Lung microvascular endothelial cell (primary cell): ENCODE measurements at regions not wholly inside any gene's neighbourhood (a gene's known extent, or its start where the extent isn't known, plus 50 kb on each side); places are given as distances from the start of the nearest gene placed in this dataset.
"Not testable (repeated sequence)": the region's sequence is repeated elsewhere in the genome, so short reads cannot be mapped to it uniquely, and the experiment has no call there.

Experiments
- DNase-seq, 2 donors: peaks; one replicate each; pipeline versions ENCODE4 v3.0.0 to v3.0.0-alpha.2; 2010; ENCODE audit warnings: low read depth in 2 of 2

DNA sequence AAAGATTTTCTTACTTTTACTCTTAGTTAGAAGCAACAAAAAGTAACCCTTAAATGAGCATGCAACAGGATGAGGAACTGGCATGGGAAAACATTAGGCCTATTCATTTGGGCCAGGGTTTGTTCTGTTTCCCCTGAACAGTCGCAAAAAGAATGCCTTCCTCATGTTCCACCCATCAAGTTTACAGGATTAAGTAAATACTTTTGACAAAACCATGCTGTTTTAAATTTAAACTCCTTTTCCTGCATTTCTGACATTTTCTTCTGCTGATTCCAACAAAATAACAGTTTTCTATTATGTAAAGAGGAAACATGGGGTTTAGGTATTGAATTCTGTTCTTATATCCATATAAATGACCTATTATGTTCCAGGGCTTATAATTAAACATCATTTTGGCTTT is 236.6 kb upstream of the ACTBL2 start:
- no peak for DNase-seq

DNA sequence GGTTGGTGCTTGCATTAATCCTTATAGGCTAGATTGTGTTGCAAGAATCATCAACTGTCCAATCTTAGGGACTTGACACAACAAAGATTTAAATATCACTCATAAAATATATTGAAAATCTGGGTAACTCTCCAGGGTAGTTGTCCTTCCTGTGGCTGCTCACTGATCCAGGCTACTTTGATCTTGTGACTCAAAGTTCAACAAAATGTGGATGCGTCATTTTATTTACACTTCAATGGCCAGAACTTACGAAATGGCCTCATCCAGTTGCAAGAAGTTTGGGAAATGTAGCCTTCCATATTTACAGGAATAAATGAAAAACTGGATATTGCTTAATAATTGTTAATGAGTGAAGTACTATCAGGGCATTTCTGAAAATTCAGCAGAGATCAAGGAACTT is 235.5 kb upstream of the ACTBL2 start:
- no peak for DNase-seq

DNA sequence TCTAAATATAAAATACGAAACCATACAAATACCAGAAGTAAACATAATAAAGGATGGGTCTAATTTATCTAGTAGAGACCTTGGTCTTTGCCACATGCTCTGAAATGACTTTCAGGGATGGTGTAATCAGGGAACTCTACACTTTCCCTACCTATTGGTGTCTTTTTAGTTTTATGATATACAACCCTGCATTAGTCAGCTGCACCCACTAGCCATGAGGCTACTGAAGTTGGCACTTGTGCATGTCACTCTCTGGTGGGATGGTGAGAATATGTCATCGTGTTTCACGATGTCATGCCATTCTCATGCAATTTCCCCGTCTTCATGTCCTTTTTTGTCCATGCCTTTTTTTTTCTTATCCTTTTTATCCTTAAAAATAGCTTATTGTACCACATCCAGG is 234.9 kb upstream of the ACTBL2 start:
- no peak for DNase-seq

DNA sequence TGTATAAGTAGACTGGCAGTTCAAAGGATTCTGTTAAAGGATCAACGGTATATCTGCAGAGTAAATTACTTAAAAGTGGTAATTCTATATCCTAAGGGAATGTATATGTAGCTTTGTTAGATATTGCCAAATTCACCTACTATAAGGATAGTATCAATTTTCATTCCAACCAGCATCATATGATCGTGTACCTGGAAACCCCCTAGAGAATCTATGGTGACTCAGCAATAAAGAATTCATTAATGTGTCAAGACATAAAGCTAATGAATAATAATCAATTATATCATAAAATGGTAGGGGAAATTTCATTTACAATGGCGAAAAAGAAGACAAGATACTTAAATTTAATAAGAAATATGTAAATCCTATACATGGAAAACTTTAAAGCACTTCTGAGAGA is 234.1 kb upstream of the ACTBL2 start:
- no peak for DNase-seq

- no peak for DNase-seq
These were observed 232.7 kb upstream of the ACTBL2 start for GRCh38 chr5:57715296-57715695.

DNA sequence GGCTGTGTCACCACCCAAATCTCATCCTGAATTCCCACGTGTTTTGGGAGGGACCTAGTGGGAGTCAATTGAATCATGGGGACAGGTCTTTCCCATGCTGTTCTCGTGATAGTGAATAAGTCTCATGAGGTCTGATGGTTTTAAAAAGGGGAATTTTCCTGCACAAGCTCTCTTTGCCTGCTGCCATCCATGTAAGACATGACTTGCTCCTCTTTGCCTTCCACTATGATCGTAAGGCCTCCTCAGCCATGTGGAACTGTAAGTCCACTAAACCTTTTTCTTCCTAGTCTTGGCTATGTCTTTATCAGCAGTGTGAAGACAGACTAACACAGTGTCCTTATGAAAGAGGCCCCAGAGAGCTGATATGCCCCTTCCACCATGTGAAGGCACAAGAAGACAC is 230.9 kb upstream of the ACTBL2 start:
- DNase-seq = not testable (repeated sequence)

- no peak for DNase-seq
These were observed 229.3 kb upstream of the ACTBL2 start for GRCh38 chr5:57711946-57712345.

DNA sequence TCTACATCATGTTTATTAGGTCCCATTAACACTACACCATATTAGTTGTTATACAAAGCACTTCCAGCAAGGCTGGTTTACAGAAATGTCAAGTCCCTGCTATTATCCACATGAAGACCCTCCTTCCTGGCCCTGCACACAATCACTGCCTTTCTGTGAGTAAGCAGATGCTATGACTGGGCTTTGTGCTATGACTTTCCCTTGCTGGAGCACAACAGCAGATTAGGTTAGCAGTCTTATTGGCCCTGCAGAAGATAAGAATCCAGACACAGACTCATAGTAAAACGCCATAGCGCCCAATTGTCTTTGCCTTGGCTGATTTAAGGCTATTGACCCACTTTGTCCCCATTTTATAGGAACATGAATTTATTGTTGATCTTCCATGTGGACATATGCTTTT is 228.9 kb upstream of the ACTBL2 start:
- no peak for DNase-seq

GRCh38 chr5:57710126-57710525 is 227.5 kb upstream of the ACTBL2 start:
- DNase-seq = no peak

DNA sequence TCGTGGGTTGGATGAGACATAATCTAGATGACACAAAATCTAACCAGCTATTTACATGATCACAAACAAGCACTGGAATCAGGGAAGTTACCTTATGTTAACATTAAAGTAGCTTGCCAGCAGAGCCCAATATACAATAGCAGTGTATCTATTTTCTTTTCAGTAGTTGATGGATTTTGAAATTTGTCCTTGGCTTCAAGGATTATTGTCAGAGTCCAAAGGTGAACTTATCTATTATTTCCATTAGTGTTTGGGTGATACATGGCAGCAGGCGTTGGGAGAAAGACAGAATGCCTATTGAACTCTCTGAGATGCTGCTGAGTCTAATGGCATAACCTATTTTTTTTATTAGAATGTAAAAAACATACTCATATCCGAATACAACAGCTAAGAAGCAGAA is 223.2 kb upstream of the ACTBL2 start:
- no peak for DNase-seq

GRCh38 chr5:57703721-57704120 is 221.1 kb upstream of the ACTBL2 start:
- DNase-seq = no peak

DNA sequence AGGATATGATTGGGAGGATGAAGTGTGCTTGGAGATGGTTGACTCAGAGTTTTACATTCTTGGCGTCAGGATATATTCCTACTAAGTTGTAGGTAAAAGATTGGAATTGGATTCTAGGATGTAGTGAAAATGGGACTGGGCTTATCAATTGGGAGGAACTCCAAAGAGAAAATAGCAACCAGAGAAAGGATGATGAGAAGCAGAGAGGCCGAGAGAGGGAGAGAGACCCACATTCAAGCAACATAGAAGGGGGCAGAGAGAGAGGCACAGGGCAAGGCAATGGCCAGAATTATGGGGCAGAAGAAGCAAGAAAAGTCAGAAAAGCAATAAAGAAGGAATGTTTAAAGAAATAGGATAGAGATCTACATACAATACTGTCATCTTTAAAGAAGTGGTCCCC is 217.9 kb upstream of the ACTBL2 start:
- no peak for DNase-seq

DNA sequence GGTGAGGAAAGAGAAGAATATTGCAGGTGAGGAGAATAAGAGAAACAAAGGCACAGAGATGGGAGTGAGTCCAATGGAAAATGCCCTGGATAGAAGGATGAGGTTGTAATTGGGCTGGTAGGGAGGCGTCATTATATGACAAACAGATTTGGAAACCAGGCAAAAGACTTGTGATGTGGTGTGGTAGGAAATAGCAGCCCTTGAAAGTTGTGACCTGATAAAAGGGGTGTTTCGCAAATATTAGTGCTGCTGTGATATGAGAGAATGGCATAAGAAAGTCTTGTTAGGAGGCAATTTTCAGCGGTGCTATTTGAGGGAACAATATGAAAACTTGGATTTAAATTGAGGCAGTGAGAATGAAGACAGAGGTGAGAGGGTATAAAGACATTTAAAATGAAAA is 217.5 kb upstream of the ACTBL2 start:
- DNase-seq = no peak

DNA sequence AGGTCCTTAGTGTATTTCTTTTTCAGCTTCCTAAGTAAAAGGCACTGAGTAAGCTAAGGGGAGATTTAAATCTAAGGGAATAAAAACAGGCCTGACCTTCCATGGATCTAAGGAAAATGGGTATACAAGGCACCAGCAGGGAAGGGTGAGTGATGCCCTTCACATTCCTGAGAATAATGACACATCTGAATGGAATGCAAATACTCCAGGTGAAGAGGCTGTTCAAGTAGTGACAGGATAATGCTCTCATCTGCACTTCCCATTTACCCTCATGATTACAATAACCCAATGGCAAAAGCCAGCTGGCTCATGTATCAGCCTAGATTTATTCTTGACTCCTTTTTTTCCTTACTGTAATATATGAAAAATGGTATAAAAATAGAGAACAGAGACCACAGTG is 216.2 kb upstream of the ACTBL2 start:
- peak; percentile 37 to 79 for DNase-seq

GRCh38 chr5:57698086-57698485 is 215.5 kb upstream of the ACTBL2 start:
- DNase-seq = no peak

- DNase-seq = no peak
These were observed 214.4 kb upstream of the ACTBL2 start for GRCh38 chr5:57696825-57697570.

GRCh38 chr5:57696389-57696769 is 213.8 kb upstream of the ACTBL2 start:
- DNase-seq = no peak

DNA sequence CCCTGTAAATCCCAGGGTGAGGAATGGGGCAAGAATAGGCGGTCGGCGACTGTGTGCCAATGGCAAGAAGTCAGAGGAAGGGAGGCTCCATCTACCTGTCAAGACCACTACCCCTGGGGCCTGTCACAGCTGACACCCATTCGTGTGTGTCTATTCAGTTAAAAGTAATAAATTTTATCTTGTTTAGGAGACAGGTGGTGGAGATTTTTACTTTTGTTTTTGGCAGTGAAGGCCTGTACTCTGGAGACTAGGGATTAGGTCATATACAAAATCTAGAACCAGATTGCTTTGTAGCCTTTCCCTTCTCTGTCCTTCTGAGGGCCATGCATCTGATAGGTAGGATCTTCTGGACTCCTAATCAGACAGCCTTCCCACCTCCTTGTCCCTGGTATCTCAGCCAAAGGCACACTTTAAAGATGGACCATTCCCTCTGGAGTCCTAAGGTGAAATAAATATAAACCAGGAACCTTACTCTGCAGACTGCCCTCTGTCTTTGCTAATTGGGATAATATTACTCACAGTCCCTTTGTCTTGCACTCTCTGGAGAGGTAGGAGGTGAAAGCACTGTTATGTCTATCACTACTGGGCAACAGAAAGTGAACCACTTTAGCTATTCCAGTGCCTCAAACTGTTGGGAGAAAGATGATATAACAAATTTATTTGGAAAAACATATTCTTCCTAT is 213.2 kb upstream of the ACTBL2 start:
- no peak for DNase-seq

GRCh38 chr5:57695179-57695578 is 212.6 kb upstream of the ACTBL2 start:
- peak in 1 of 2 donors; percentile 22 for DNase-seq

DNA sequence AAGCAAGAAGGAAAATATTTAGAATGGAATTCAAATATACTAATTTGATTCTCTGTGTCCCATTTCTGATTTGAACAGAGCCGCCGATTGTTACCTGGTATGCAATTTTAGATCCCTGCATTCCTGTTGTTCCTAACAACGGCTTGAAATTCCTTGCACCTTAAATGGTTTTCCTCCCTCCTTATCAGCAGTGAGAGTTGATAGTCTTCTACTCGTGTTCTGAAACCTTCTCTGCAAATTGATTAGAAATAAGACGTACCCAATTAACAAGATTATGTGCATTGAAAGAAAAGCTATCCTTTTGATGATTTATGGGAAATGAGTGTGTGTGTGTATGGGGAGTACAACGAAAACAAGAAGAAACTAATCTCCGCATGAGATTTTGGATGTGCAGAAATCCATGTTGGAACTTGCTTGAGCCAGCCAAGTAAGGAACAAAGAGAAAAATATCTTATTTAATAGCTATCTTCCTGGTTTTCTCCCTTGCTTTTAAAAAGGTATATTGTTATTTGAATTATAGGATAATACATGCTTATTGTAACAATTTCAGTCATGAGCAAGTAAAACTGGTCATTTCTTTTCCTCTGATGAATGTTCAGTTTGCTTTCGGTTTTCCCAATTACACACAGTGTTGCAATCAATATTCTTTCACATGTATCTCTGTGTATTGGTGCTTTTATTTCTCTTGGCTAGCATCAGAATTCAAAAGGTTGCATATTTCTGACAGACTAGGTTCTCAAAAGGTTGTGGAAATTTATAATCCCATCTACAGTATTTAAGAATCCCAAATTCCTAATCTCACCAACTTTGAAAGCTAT is 211.1 kb upstream of the ACTBL2 start:
- DNase-seq = no peak

DNA sequence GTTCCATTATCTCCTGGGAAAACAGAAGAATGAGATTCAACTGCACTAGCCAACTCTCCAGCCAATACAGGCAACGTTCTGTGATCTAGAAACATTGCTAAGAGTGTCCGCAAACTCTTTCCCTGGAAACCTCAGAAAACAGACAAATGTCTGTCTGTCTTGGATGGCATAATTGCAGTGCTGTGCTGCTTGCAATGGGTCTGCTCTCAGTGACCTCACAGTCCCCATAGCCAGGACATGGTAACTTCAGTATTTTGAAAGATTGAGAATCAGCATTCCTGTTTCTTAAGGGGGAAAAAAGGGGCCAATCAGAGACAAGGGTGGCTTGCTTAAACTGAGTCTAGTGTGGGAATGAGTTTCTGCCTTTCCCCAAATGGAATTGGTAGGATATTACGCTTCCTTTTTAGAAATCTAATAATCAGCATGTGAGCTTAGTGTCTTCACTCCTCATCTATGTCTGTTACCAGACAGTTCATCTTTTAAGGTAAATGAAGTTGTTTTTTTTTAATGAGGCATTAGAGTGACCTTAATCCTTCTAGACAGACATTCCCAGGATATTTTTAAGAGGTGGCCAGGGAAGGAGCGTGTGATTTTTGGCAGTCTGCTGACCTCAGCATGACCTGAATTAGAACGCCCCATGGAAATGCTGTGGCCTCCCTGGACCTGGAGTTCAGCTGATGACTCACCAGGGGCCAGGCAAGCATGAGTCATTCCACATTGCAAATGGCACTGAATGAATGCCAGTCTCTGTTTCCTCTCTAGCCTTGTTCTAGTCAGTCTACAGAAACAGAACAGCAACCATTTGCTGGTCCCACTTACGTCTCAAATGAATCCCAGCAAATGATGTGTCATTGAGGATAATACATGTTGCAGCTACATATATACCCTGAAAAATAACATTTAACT is 210.2 kb upstream of the ACTBL2 start:
- DNase-seq = peak; percentile 88 to 93

GRCh38 chr5:57690724-57691123 is 208.1 kb upstream of the ACTBL2 start:
- DNase-seq = no peak
